Fibroblast of pulmonary artery (primary cell): ENCODE measurements at regions not wholly inside any gene's neighbourhood (a gene's known extent, or its start where the extent isn't known, plus 50 kb on each side); places are given as distances from the start of the nearest gene placed in this dataset.

Experiments
- DNase-seq: peaks from one replicate; pipeline ENCODE4 v3.0.0-alpha.2; 2010; ENCODE audit warnings: low read depth
- H3K4me3 ChIP-seq: replicated peaks from 2 replicates; pipeline ENCODE4 v1.5.1; 2011; ENCODE audit warnings: low read depth, mild to moderate bottlenecking, control low read depth, low read length, moderate library complexity
- CTCF ChIP-seq: IDR thresholded peaks from 2 replicates; pipeline ENCODE4 v1.5.1; 2011; ENCODE audit warnings: mild to moderate bottlenecking, control low read depth, low read length, inconsistent platforms; ENCODE audit errors: missing control alignments

- DNase-seq: peak; percentile 7
- TF ChIP-seq CTCF: no peak
- no peak overlapping the region for H3K4me3 ChIP-seq
These were observed 232.3 kb downstream of the JRKL start for GRCh38 chr11:96622026-96622634.

- DNase-seq: no peak
- no peak for TF ChIP-seq CTCF
- H3K4me3 ChIP-seq: no peak overlapping the region
These were observed 234.3 kb downstream of the JRKL start for GRCh38 chr11:96624126-96624525.

- H3K4me3 ChIP-seq: no peak overlapping the region
- DNase-seq: no peak
These were observed 237.6 kb downstream of the JRKL start for GRCh38 chr11:96627376-96627775.

GRCh38 chr11:96635655-96636054 lies 245.8 kb downstream of the JRKL start:
- TF ChIP-seq CTCF: no peak
- H3K4me3 ChIP-seq: no peak overlapping the region
- DNase-seq: no peak

More at GRCh38 chr11:96627376-96627775, 237.6 kb downstream of the JRKL start:
- TF ChIP-seq CTCF: no peak

GRCh38 chr11:96641261-96641660 lies 251.4 kb downstream of the JRKL start:
- TF ChIP-seq CTCF: no peak
- no peak for DNase-seq
- no peak overlapping the region for H3K4me3 ChIP-seq

GRCh38 chr11:96642583-96642982 lies 252.8 kb downstream of the JRKL start:
- no peak overlapping the region for H3K4me3 ChIP-seq
- TF ChIP-seq CTCF: no peak
- no peak for DNase-seq

GRCh38 chr11:96643173-96643572 lies 253.4 kb downstream of the JRKL start:
- TF ChIP-seq CTCF: no peak
- no peak overlapping the region for H3K4me3 ChIP-seq
- no peak for DNase-seq
